ENCODE measurements at regions not wholly inside any gene's neighbourhood (a gene's known extent, or its start where the extent isn't known, plus 50 kb on each side); places are given as distances from the start of the nearest gene placed in this dataset.

DNA sequence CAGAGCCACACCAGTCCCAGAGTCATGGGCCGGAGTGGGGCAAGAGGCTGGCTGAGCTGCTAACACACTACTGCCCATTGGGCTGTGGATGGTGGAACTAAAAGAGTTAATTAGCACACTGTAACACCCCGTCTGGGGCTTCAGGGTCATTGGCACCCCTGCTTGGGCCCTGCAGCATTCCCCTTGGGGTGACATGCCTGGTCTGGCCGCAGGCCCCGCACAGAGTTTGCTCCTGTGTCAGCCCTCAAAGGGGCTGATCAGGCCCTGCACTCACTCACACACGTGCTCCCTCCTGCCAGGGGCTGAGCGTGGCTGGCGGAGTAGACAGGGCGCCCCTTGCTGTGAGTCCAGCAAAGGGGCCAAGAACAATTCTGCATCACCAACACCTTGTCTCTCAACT is 1499.6 kb upstream of the TMEM132C start:
- TF ChIP-seq, protein P1, sequence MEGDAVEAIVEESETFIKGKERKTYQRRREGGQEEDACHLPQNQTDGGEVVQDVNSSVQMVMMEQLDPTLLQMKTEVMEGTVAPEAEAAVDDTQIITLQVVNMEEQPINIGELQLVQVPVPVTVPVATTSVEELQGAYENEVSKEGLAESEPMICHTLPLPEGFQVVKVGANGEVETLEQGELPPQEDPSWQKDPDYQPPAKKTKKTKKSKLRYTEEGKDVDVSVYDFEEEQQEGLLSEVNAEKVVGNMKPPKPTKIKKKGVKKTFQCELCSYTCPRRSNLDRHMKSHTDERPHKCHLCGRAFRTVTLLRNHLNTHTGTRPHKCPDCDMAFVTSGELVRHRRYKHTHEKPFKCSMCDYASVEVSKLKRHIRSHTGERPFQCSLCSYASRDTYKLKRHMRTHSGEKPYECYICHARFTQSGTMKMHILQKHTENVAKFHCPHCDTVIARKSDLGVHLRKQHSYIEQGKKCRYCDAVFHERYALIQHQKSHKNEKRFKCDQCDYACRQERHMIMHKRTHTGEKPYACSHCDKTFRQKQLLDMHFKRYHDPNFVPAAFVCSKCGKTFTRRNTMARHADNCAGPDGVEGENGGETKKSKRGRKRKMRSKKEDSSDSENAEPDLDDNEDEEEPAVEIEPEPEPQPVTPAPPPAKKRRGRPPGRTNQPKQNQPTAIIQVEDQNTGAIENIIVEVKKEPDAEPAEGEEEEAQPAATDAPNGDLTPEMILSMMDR (conservative IDR thresholded peaks at IDR 0.05; ENCODE audit: low read length): no peak
- no peak for TF ChIP-seq EZH2phosphoT487 (IDR thresholded peaks at IDR 0.05; ENCODE audit: borderline replicate concordance, low read depth, low read length)
